ENCODE measurements at regions not wholly inside any gene's neighbourhood (a gene's known extent, or its start where the extent isn't known, plus 50 kb on each side); places are given as distances from the start of the nearest gene placed in this dataset.

DNA sequence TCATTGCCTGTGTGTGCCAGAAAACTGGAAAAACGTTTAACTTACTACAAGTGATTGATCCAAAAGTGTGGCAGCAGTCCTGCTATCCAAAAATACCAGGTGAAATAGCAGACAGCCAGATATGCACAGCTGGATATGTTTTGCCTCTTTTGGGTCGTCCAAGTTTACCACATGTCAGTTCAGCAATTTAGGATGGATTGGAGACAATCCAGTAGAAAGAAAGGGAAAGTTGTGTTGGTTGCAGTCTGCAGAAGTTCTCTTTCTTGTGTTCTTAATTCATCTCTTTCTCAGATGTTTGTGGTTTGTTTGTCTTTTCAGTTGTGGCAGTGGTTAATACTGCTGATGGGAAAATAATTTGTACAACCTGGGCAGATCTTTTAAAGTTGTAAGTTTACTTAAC lies 645.0 kb downstream of the PTPRC start:
- DNase-seq = peak; percentile 81

DNA sequence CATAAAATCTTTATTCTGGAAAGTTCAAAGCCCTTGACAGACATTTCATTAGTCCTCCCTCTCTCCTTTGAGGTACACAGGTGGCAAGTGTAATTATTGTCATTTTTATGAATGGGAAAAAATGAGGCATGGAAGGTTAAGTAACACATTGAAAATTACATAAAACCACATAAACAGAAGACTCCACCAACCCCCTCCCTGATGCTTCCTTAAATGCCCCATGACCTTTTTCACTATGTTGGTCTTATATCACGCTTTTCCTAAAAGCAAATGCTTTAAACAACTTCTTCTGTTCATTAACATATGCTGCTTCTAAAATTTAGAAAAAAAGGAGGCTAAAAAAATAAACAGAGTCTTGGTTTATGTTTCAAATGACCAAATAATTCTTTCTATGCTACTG lies 648.4 kb downstream of the PTPRC start:
- DNase-seq = no peak

GRCh38 chr1:199287647-199288046 lies 648.8 kb downstream of the PTPRC start:
- DNase-seq = no peak

DNA sequence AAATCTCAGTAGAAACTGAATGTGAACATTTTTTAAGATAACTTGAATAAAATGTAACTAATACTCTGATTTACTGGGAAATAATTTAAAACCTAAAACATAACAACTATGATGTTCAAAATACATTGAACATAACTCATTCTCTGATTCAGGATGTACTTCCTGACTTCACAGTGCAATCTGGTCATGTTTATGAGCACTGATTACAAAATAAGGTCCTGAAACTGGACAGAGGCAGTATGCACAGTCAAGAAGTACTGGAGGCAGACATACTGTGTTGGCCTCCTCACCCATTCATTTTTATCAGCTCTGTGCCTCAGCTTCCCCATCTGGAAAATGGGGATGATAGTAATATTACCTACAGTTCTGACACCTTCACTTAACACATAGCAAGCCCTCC lies 651.3 kb downstream of the PTPRC start:
- no peak for DNase-seq

DNA sequence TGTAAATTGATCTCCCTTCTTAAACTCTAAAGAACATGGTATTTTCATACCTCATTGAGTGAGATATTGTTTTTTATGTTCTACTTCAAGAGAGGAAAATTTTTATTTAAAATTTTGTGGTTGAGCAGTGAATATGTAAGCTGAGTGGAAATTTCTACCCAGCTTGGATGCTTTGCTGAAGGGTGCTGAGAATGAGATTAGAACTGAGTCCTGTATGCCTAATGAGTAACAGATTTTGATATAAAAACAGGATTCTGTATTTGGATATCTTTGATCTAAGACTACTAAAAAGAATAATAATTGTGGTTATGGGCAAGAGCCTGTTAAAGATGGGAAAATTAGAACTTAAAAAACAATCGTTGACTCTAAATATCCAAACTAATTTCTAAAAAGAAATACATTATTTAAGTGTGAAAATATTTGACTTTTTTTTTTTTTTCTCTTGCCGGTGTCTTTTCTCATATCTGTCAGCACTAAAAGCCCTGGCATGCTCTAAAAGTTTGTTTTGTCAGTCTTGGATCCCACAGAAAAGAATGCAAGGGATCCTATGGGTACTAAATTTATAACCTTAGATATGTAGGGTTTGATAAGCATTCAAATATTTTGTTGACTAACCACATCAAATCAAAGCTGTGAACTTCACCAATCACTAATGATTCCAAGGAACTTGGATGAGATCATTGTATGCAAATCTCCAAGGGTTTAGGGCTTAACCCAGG lies 652.3 kb downstream of the PTPRC start:
- DNase-seq = no peak

- no peak for DNase-seq
Measured at GRCh38 chr1:199292896-199293295, 654.1 kb downstream of the PTPRC start.

GRCh38 chr1:199295107-199295506 lies 656.3 kb downstream of the PTPRC start:
- no peak for DNase-seq

DNA sequence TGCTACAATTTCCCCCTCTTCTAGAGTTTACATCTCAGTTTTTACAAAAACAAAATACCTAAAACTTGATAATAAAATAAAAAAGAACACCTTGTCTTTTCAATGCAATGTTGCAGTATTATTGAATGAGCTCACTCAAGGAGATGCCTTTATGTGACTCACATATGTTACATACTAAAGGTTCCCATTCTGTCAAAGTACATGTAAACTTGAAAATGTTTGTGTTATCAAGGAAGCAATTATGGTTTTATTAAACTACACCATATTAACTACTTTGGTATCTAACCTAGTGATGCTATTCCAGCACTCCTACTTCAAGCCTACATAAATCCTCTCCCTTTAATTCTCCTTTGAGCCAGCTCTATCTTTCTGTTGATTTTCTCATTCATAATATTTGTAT lies 658.3 kb downstream of the PTPRC start:
- no peak for DNase-seq

DNA sequence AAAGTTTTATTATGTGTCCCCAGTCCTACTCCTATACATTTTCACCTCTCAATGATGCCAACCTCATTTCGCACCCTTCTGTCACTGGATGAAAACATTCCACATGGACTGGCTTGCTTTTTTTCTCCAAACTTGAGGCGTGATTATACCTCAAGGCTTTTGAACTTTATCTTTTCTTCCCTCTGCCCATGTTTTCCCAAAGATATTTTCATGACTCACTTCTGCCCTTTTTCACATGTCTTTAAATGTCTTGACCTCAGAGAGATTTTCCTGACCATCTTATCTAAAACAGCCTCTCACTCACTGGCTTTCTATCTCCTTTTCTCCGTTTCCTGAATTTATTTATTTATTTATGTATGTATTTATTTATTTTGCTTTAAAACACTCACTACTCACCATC lies 659.0 kb downstream of the PTPRC start:
- DNase-seq = no peak

GRCh38 chr1:199298825-199299224 lies 660.0 kb downstream of the PTPRC start:
- no peak for DNase-seq

DNA sequence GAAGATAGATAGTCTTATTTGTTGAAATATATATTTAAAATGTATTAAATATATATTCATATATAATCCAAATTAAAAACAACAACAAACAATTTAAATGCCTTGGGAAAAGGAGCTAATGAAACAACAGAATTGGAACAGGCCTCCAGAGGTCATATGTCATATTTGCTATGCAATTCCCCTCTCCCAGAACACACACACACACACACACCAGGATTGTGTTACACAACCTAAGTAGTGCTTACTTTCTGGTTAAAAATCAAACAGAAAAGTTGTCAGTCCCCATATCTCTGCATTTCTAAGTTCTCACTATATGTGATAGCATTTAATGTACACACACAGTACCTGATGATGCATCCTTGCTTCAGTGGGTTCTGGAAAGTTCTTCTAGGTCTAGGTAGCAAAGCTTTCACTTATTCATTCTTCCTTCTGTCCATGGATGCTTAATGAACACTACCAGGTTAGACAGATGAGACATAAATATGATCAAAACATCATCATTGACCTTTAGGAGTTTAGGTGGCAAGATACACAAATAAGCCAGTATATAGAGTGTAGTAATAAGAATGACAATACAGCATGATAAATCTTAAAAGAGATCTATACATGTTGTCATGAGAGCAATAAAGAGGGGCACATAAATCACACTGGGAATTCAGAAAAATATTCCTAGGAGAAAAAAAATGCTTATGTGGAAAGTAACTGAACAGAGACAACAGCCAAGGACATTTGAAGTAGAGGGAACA lies 662.8 kb downstream of the PTPRC start:
- DNase-seq = no peak

- no peak for DNase-seq
Measured at GRCh38 chr1:199302554-199302953, 663.7 kb downstream of the PTPRC start.

- no peak for DNase-seq
Measured at GRCh38 chr1:199303035-199303434, 664.2 kb downstream of the PTPRC start.

- no peak for DNase-seq
Measured at GRCh38 chr1:199305053-199305452, 666.2 kb downstream of the PTPRC start.

DNA sequence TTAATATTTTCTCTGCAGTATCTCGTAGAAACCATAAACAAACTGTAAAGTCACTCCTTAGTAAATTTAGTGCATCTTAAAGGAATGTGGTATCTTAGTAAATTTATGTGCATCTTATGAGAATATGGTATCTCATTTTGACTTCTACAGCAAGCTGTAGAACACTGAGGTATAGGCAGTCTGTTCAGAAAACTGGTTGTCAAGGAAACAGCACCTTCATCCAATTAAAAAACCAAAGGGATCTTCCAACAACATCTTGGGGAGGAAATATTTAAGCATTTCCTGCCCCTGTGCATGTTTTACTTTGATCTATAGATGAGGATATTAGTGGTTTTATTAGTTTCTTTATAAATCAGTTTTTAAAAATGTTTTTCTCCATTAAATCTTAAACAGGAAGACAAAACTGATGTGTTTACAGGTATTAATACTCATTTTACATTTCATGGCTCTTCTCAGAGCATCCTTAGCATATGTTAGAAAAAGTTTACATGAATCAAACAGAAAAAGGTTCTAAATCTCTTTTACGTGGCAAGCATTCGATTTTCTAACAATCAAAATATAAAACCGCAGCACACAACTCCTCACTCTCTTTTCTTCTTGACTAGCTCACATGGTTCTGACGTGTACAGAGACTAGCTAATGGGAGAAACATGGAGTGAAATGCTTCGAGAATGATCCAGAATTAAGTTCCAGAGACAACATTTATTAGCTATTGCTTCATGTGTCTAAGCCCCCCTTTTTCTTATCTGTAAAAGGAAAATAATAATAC lies 668.8 kb downstream of the PTPRC start:
- DNase-seq = no peak

- no peak for DNase-seq
Measured at GRCh38 chr1:199308349-199308846, 669.6 kb downstream of the PTPRC start.

- DNase-seq = no peak
Measured at GRCh38 chr1:199310708-199311107, 671.9 kb downstream of the PTPRC start.

- DNase-seq = no peak
Measured at GRCh38 chr1:199311478-199312262, 672.8 kb downstream of the PTPRC start.

GRCh38 chr1:199312626-199313025 lies 673.8 kb downstream of the PTPRC start:
- no peak for DNase-seq

DNA sequence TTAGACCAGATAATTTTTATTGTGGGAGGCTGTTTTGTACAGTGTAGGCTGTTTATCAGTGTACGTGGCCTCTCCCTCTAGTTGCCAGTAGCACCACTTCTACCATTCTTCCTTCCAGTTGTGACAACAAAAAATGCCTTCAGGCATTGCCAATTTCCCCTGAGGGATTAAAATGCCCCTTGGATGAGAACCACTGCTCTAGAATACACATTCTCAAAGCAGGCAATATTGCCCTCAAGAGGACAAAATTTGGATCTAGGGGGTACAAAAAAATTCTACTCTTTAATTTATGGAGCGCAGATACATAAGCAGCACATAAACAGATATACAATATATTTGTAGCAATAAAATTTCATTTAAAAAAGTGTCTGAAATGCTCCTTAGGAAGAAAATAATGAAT lies 674.6 kb downstream of the PTPRC start:
- DNase-seq = no peak

DNA sequence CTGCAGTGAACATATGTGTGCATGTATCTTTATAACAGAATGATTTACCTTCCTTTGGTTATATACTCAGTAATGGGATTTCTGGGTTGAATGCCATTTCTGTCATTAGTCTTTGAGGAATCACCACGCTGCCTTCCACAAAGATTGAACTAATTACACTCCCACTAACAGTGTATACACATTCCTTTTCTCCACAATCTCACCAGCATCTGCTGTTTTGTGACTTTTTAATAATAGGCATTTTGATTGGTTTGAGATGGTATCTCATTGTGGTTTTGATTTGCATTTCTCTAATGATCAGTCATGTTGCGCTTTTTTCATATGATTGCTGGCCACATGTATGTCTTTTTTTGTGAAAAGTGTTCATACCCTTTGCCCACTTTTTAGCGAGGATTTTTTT lies 680.5 kb downstream of the PTPRC start:
- DNase-seq = no peak

GRCh38 chr1:199322278-199322677 lies 683.4 kb downstream of the PTPRC start:
- peak; percentile 5 for DNase-seq
